ENCODE measurements at regions not wholly inside any gene's neighbourhood (a gene's known extent, or its start where the extent isn't known, plus 50 kb on each side); places are given as distances from the start of the nearest gene placed in this dataset.

- H3K4me3 Mint-ChIP-seq = no peak overlapping the region
- no peak overlapping the region for H3K27ac Mint-ChIP-seq
- ATAC-seq (replicated peaks in 1 of 2) (no peak), DNase-seq (no peak)
- H3K36me3 Mint-ChIP-seq (ENCODE audit: insufficient read depth in 2 of 2) = no peaks in the 10 kb centered on the region
- peaks cover 4% of the 10 kb centered on the region for H3K4me1 Mint-ChIP-seq (ENCODE audit: low read depth)
- no peaks in the 10 kb centered on the region for H3K9me3 Mint-ChIP-seq
- no peaks in the 10 kb centered on the region for H3K27me3 Mint-ChIP-seq (ENCODE audit: low read depth)
Measured at GRCh38 chr12:111204788-111205241, 164.1 kb downstream of the PHETA1 start.

- no peak overlapping the region for H3K27ac Mint-ChIP-seq
- H3K4me3 Mint-ChIP-seq = no peak overlapping the region
- peaks cover 4% of the 10 kb centered on the region for H3K4me1 Mint-ChIP-seq (ENCODE audit: low read depth)
- no peak for ATAC-seq (replicated peaks in 1 of 2)
- H3K36me3 Mint-ChIP-seq (ENCODE audit: insufficient read depth in 2 of 2) = no peaks in the 10 kb centered on the region
- H3K9me3 Mint-ChIP-seq = no peaks in the 10 kb centered on the region
- no peaks in the 10 kb centered on the region for H3K27me3 Mint-ChIP-seq (ENCODE audit: low read depth)
- DNase-seq = no peak
Measured at GRCh38 chr12:111203969-111204368, 164.9 kb downstream of the PHETA1 start.

GRCh38 chr12:111203446-111203845, 165.4 kb downstream of the PHETA1 start:
- no peaks in the 10 kb centered on the region for H3K9me3 Mint-ChIP-seq
- ATAC-seq (replicated peaks in 1 of 2) = no peak
- DNase-seq = no peak
- H3K4me3 Mint-ChIP-seq = no peak overlapping the region
- H3K36me3 Mint-ChIP-seq (ENCODE audit: insufficient read depth in 2 of 2) = no peaks in the 10 kb centered on the region
- H3K27me3 Mint-ChIP-seq (ENCODE audit: low read depth) = no peaks in the 10 kb centered on the region
- H3K27ac Mint-ChIP-seq = no peak overlapping the region
- peaks cover 4% of the 10 kb centered on the region for H3K4me1 Mint-ChIP-seq (ENCODE audit: low read depth)

GRCh38 chr12:111202237-111202915, 166.5 kb downstream of the PHETA1 start:
- ATAC-seq (replicated peaks in 1 of 2) (no peak), DNase-seq (no peak)
- Mint-ChIP-seq H3K9me3 (no peaks in the 10 kb centered on the region), H3K27me3 (ENCODE audit: low read depth) (no peaks in the 10 kb centered on the region), H3K27ac (no peak overlapping the region), H3K36me3 (ENCODE audit: insufficient read depth in 2 of 2) (no peaks in the 10 kb centered on the region), H3K4me3 (no peak overlapping the region), H3K4me1 (ENCODE audit: low read depth) (peaks cover 4% of the 10 kb centered on the region)

GRCh38 chr12:111201495-111202236, 167.2 kb downstream of the PHETA1 start:
- H3K36me3 Mint-ChIP-seq (ENCODE audit: insufficient read depth in 2 of 2) = no peaks in the 10 kb centered on the region
- peaks cover 4% of the 10 kb centered on the region for H3K4me1 Mint-ChIP-seq (ENCODE audit: low read depth)
- no peak overlapping the region for H3K27ac Mint-ChIP-seq
- no peaks in the 10 kb centered on the region for H3K27me3 Mint-ChIP-seq (ENCODE audit: low read depth)
- ATAC-seq (replicated peaks in 1 of 2) (no peak), DNase-seq (no peak)
- H3K9me3 Mint-ChIP-seq = no peaks in the 10 kb centered on the region
- no peak overlapping the region for H3K4me3 Mint-ChIP-seq

- no peak for ATAC-seq (replicated peaks in 1 of 2)
- Mint-ChIP-seq H3K27ac (no peak overlapping the region), H3K4me3 (no peak overlapping the region), H3K27me3 (ENCODE audit: low read depth) (no peaks in the 10 kb centered on the region), H3K4me1 (ENCODE audit: low read depth) (peaks cover 4% of the 10 kb centered on the region), H3K36me3 (ENCODE audit: insufficient read depth in 2 of 2) (no peaks in the 10 kb centered on the region), H3K9me3 (no peaks in the 10 kb centered on the region)
- DNase-seq = no peak
Measured at GRCh38 chr12:111201036-111201435, 167.9 kb downstream of the PHETA1 start.

GRCh38 chr12:111197376-111197944, 171.4 kb downstream of the PHETA1 start:
- H3K27me3 Mint-ChIP-seq (ENCODE audit: low read depth) = no peaks in the 10 kb centered on the region
- H3K4me1 Mint-ChIP-seq (ENCODE audit: low read depth) = peaks cover 4% of the 10 kb centered on the region
- H3K4me3 Mint-ChIP-seq = no peak overlapping the region
- ATAC-seq (replicated peaks in 1 of 2) (no peak), DNase-seq (no peak)
- no peak overlapping the region for H3K27ac Mint-ChIP-seq
- H3K9me3 Mint-ChIP-seq = no peaks in the 10 kb centered on the region
- H3K36me3 Mint-ChIP-seq (ENCODE audit: insufficient read depth in 2 of 2) = no peaks in the 10 kb centered on the region

GRCh38 chr12:111196532-111196931, 172.4 kb downstream of the PHETA1 start:
- Mint-ChIP-seq H3K36me3 (ENCODE audit: insufficient read depth in 2 of 2) (no peaks in the 10 kb centered on the region), H3K27ac (no peak overlapping the region), H3K4me1 (ENCODE audit: low read depth) (peaks cover under 1% of the 10 kb centered on the region), H3K27me3 (ENCODE audit: low read depth) (no peaks in the 10 kb centered on the region), H3K4me3 (no peak overlapping the region), H3K9me3 (no peaks in the 10 kb centered on the region)
- no peak for ATAC-seq (replicated peaks in 1 of 2)
- DNase-seq = no peak

GRCh38 chr12:111195316-111195715, 173.6 kb downstream of the PHETA1 start:
- ATAC-seq (replicated peaks in 1 of 2) = no peak
- Mint-ChIP-seq H3K4me1 (ENCODE audit: low read depth) (no peaks in the 10 kb centered on the region), H3K4me3 (no peak overlapping the region), H3K36me3 (ENCODE audit: insufficient read depth in 2 of 2) (no peaks in the 10 kb centered on the region), H3K27me3 (ENCODE audit: low read depth) (no peaks in the 10 kb centered on the region), H3K27ac (no peak overlapping the region), H3K9me3 (no peaks in the 10 kb centered on the region)
- no peak for DNase-seq

GRCh38 chr12:111194703-111195051, 174.2 kb downstream of the PHETA1 start:
- no peaks in the 10 kb centered on the region for H3K4me1 Mint-ChIP-seq (ENCODE audit: low read depth)
- no peaks in the 10 kb centered on the region for H3K27me3 Mint-ChIP-seq (ENCODE audit: low read depth)
- H3K36me3 Mint-ChIP-seq (ENCODE audit: insufficient read depth in 2 of 2) = no peaks in the 10 kb centered on the region
- no peaks in the 10 kb centered on the region for H3K9me3 Mint-ChIP-seq
- H3K27ac Mint-ChIP-seq = no peak overlapping the region
- DNase-seq (no peak), ATAC-seq (replicated peaks in 1 of 2) (no peak)
- no peak overlapping the region for H3K4me3 Mint-ChIP-seq

GRCh38 chr12:111193977-111194702, 174.8 kb downstream of the PHETA1 start:
- DNase-seq = no peak
- ATAC-seq (replicated peaks in 1 of 2) = no peak
- H3K9me3 Mint-ChIP-seq = no peaks in the 10 kb centered on the region
- H3K4me3 Mint-ChIP-seq = no peak overlapping the region
- no peaks in the 10 kb centered on the region for H3K27me3 Mint-ChIP-seq (ENCODE audit: low read depth)
- H3K36me3 Mint-ChIP-seq (ENCODE audit: insufficient read depth in 2 of 2) = no peaks in the 10 kb centered on the region
- no peaks in the 10 kb centered on the region for H3K4me1 Mint-ChIP-seq (ENCODE audit: low read depth)
- no peak overlapping the region for H3K27ac Mint-ChIP-seq

- H3K4me3 Mint-ChIP-seq = no peak overlapping the region
- H3K36me3 Mint-ChIP-seq (ENCODE audit: insufficient read depth in 2 of 2) = no peaks in the 10 kb centered on the region
- H3K27ac Mint-ChIP-seq = no peak overlapping the region
- ATAC-seq (replicated peaks in 1 of 2) (no peak), DNase-seq (no peak)
- H3K4me1 Mint-ChIP-seq (ENCODE audit: low read depth) = no peaks in the 10 kb centered on the region
- no peaks in the 10 kb centered on the region for H3K9me3 Mint-ChIP-seq
- no peaks in the 10 kb centered on the region for H3K27me3 Mint-ChIP-seq (ENCODE audit: low read depth)
Measured at GRCh38 chr12:111193496-111193895, 175.4 kb downstream of the PHETA1 start.

- ATAC-seq (replicated peaks in 1 of 2) (no peak), DNase-seq (no peak)
- no peaks in the 10 kb centered on the region for H3K36me3 Mint-ChIP-seq (ENCODE audit: insufficient read depth in 2 of 2)
- H3K9me3 Mint-ChIP-seq = no peaks in the 10 kb centered on the region
- no peaks in the 10 kb centered on the region for H3K4me1 Mint-ChIP-seq (ENCODE audit: low read depth)
- H3K27ac Mint-ChIP-seq = no peak overlapping the region
- H3K27me3 Mint-ChIP-seq (ENCODE audit: low read depth) = no peaks in the 10 kb centered on the region
- no peak overlapping the region for H3K4me3 Mint-ChIP-seq
Measured at GRCh38 chr12:111193067-111193466, 175.8 kb downstream of the PHETA1 start.

All from activated T-cell treated with anti-CD3 and anti-CD28 coated beads, Interleukin-2, amount 50 U/mL, for 72 hours (primary cell).